GM19452 (cell line): ENCODE measurements at regions not wholly inside any gene's neighbourhood (a gene's known extent, or its start where the extent isn't known, plus 50 kb on each side); places are given as distances from the start of the nearest gene placed in this dataset.
"Not testable (repeated sequence)": the region's sequence is repeated elsewhere in the genome, so short reads cannot be mapped to it uniquely, and the experiment has no call there.

Experiments used
- ATAC-seq: cut with Tn5 transposase; IDR thresholded peaks from one replicate; pipeline ENCODE4 v1.9.1; 2021; ENCODE audit not compliant: unreplicated experiment

- ATAC-seq, result no peak
Observed at GRCh38 chr19:28153123-28153522, 1059.8 kb downstream of the UQCRFS1 start.

GRCh38 chr19:28152195-28152594 lies 1060.8 kb downstream of the UQCRFS1 start:
- no peak for ATAC-seq

GRCh38 chr19:28150129-28150528 lies 1062.8 kb downstream of the UQCRFS1 start:
- no peak for ATAC-seq

- ATAC-seq, result no peak
Observed at GRCh38 chr19:28148554-28148953, 1064.4 kb downstream of the UQCRFS1 start.

GRCh38 chr19:28142258-28142657 lies 1070.7 kb downstream of the UQCRFS1 start:
- ATAC-seq, result no peak

- ATAC-seq, result no peak
Observed at GRCh38 chr19:28140201-28140600, 1072.8 kb downstream of the UQCRFS1 start.

GRCh38 chr19:28137772-28138171 lies 1075.2 kb downstream of the UQCRFS1 start:
- no peak for ATAC-seq

- ATAC-seq, result no peak
Observed at GRCh38 chr19:28136796-28137195, 1076.2 kb downstream of the UQCRFS1 start.

GRCh38 chr19:28135825-28136224 lies 1077.1 kb downstream of the UQCRFS1 start:
- no peak for ATAC-seq

- no peak for ATAC-seq
Observed at GRCh38 chr19:28134311-28134710, 1078.6 kb downstream of the UQCRFS1 start.

GRCh38 chr19:28130881-28131280 lies 1082.1 kb downstream of the UQCRFS1 start:
- ATAC-seq, result not testable (repeated sequence)

- no peak for ATAC-seq
Observed at GRCh38 chr19:28130066-28130511, 1082.9 kb downstream of the UQCRFS1 start.

- ATAC-seq, result no peak
Observed at GRCh38 chr19:28128341-28128740, 1084.6 kb downstream of the UQCRFS1 start.

GRCh38 chr19:28126135-28126898 lies 1086.6 kb downstream of the UQCRFS1 start:
- no peak for ATAC-seq

GRCh38 chr19:28122734-28123133 lies 1090.2 kb downstream of the UQCRFS1 start:
- no peak for ATAC-seq

GRCh38 chr19:28118235-28118634 lies 1094.7 kb downstream of the UQCRFS1 start:
- no peak for ATAC-seq

GRCh38 chr19:28117143-28117542 lies 1095.8 kb downstream of the UQCRFS1 start:
- ATAC-seq, result no peak

- ATAC-seq, result not testable (repeated sequence)
Observed at GRCh38 chr19:28116379-28116778, 1096.6 kb downstream of the UQCRFS1 start.

- no peak for ATAC-seq
Observed at GRCh38 chr19:28103921-28104320, 1109.0 kb downstream of the UQCRFS1 start.

- ATAC-seq, result not testable (repeated sequence)
Observed at GRCh38 chr19:28084659-28085157, 1128.2 kb downstream of the UQCRFS1 start.

GRCh38 chr19:28076628-28077027 lies 1136.3 kb downstream of the UQCRFS1 start:
- no peak for ATAC-seq

GRCh38 chr19:28075229-28075628 lies 1137.7 kb downstream of the UQCRFS1 start:
- ATAC-seq, result no peak

- no peak for ATAC-seq
Observed at GRCh38 chr19:28074773-28075172, 1138.2 kb downstream of the UQCRFS1 start.
